Fibroblast of pulmonary artery (primary cell): ENCODE measurements at regions not wholly inside any gene's neighbourhood (a gene's known extent, or its start where the extent isn't known, plus 50 kb on each side); places are given as distances from the start of the nearest gene placed in this dataset.

Experiments used
- DNase-seq: peaks from one replicate; pipeline ENCODE4 v3.0.0-alpha.2; 2010; ENCODE audit warnings: low read depth
- H3K4me3 ChIP-seq: replicated peaks from 2 replicates; pipeline ENCODE4 v1.5.1; 2011; ENCODE audit warnings: low read depth, mild to moderate bottlenecking, control low read depth, low read length, moderate library complexity
- CTCF ChIP-seq: IDR thresholded peaks from 2 replicates; pipeline ENCODE4 v1.5.1; 2011; ENCODE audit warnings: mild to moderate bottlenecking, control low read depth, low read length, inconsistent platforms; ENCODE audit errors: missing control alignments

GRCh38 chr17:34736611-34737010 is 157.2 kb downstream of the TMEM132E start:
- no peak overlapping the region for H3K4me3 ChIP-seq
- no peak for TF ChIP-seq CTCF
- no peak for DNase-seq

- TF ChIP-seq CTCF = no peak
- no peak overlapping the region for H3K4me3 ChIP-seq
- DNase-seq = no peak
Measured at GRCh38 chr17:34733333-34733732, 154.0 kb downstream of the TMEM132E start.

- no peak for DNase-seq
- TF ChIP-seq CTCF = no peak
Measured at GRCh38 chr17:34730816-34731215, 151.4 kb downstream of the TMEM132E start.

GRCh38 chr17:34728771-34729310 is 149.5 kb downstream of the TMEM132E start:
- no peak for TF ChIP-seq CTCF
- H3K4me3 ChIP-seq = no peak overlapping the region
- no peak for DNase-seq

More at GRCh38 chr17:34730816-34731215, 151.4 kb downstream of the TMEM132E start:
- no peak overlapping the region for H3K4me3 ChIP-seq

GRCh38 chr17:34727601-34728000 is 148.2 kb downstream of the TMEM132E start:
- DNase-seq = no peak
- no peak overlapping the region for H3K4me3 ChIP-seq
- TF ChIP-seq CTCF = no peak

- no peak for TF ChIP-seq CTCF
- no peak for DNase-seq
- H3K4me3 ChIP-seq = no peak overlapping the region
Measured at GRCh38 chr17:34726536-34727384, 147.4 kb downstream of the TMEM132E start.

GRCh38 chr17:34725725-34726124 is 146.3 kb downstream of the TMEM132E start:
- DNase-seq = no peak
- no peak for TF ChIP-seq CTCF
- H3K4me3 ChIP-seq = no peak overlapping the region
